OCI-LY7 (cell line): ENCODE measurements at regions not wholly inside any gene's neighbourhood (a gene's known extent, or its start where the extent isn't known, plus 50 kb on each side); places are given as distances from the start of the nearest gene placed in this dataset.

Source experiments
- EZH2phosphoT487 ChIP-seq: fragments of 200-600 bp; sonication (generic); IDR thresholded peaks from 2 replicates; pipeline ENCODE4 v1.6.1; 2018; ENCODE audit warnings: low read depth, borderline replicate concordance, mild to moderate bottlenecking, mixed run types, antibody characterized with exemption, low read length, moderate library complexity, mixed read lengths
- TF ChIP-seq, protein P1 (sequence below): fragments of 200-600 bp; sonication (generic); conservative IDR thresholded peaks from 2 replicates; pipeline ENCODE4 v1.5.1; 2014; ENCODE audit warnings: mild to moderate bottlenecking, antibody characterized with exemption, low read length, moderate library complexity, mixed read lengths

GRCh38 chr17:77706938-77707337 is 251.6 kb upstream of the TNRC6C start:
- TF ChIP-seq, protein P1, sequence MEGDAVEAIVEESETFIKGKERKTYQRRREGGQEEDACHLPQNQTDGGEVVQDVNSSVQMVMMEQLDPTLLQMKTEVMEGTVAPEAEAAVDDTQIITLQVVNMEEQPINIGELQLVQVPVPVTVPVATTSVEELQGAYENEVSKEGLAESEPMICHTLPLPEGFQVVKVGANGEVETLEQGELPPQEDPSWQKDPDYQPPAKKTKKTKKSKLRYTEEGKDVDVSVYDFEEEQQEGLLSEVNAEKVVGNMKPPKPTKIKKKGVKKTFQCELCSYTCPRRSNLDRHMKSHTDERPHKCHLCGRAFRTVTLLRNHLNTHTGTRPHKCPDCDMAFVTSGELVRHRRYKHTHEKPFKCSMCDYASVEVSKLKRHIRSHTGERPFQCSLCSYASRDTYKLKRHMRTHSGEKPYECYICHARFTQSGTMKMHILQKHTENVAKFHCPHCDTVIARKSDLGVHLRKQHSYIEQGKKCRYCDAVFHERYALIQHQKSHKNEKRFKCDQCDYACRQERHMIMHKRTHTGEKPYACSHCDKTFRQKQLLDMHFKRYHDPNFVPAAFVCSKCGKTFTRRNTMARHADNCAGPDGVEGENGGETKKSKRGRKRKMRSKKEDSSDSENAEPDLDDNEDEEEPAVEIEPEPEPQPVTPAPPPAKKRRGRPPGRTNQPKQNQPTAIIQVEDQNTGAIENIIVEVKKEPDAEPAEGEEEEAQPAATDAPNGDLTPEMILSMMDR: no peak
- no peak for TF ChIP-seq EZH2phosphoT487
